ENCODE measurements at regions not wholly inside any gene's neighbourhood (a gene's known extent, or its start where the extent isn't known, plus 50 kb on each side); places are given as distances from the start of the nearest gene placed in this dataset.

DNA sequence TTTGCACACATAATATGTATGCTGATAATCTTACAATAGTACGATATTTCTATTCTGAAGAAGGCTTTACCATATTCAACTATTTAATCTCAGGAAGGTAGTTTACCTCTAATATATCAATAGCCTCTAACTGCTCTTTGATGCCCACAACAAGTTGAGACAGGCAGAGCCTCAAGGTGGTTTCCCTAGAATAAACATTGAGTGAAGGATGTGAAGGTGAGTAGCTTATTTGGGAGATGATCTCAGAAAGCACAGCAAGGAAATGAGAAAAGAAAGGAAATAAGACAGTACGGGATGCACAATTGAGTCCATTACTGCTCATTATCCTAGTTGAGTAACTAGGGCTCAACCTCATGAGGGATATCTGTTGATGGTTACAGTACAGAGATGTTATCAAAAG lies 638.4 kb downstream of the MAFB start:
- TF ChIP-seq, protein P1, sequence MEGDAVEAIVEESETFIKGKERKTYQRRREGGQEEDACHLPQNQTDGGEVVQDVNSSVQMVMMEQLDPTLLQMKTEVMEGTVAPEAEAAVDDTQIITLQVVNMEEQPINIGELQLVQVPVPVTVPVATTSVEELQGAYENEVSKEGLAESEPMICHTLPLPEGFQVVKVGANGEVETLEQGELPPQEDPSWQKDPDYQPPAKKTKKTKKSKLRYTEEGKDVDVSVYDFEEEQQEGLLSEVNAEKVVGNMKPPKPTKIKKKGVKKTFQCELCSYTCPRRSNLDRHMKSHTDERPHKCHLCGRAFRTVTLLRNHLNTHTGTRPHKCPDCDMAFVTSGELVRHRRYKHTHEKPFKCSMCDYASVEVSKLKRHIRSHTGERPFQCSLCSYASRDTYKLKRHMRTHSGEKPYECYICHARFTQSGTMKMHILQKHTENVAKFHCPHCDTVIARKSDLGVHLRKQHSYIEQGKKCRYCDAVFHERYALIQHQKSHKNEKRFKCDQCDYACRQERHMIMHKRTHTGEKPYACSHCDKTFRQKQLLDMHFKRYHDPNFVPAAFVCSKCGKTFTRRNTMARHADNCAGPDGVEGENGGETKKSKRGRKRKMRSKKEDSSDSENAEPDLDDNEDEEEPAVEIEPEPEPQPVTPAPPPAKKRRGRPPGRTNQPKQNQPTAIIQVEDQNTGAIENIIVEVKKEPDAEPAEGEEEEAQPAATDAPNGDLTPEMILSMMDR (conservative IDR thresholded peaks at IDR 0.05; ENCODE audit: low read depth, low read length): no peak
- TF ChIP-seq EZH2 (IDR thresholded peaks at IDR 0.05; ENCODE audit: low read length, unreplicated experiment) (no peak), EZH2phosphoT487 (IDR thresholded peaks at IDR 0.05; ENCODE audit: borderline replicate concordance, low read length) (no peak)
